CD4-positive, alpha-beta memory T cell (primary cell): ENCODE measurements at regions not wholly inside any gene's neighbourhood (a gene's known extent, or its start where the extent isn't known, plus 50 kb on each side); places are given as distances from the start of the nearest gene placed in this dataset.
A peak's percentile ranks its signal among the peaks of the same experiment; 100 is the strongest.

Source experiments
- CTCF ChIA-PET: fragments of 350-600 bp; sonication (Branson Sonifier 250); formaldehyde crosslinking; loops from one replicate; lab custom pipeline; 2021; ENCODE audit warnings: inconsistent platforms; ENCODE audit not compliant: partially characterized antibody; lab: Charles Lee
- POLR2A ChIA-PET: fragments of 350-600 bp; sonication (Branson Sonifier 250); formaldehyde crosslinking; loops from one replicate; lab custom pipeline; 2021; ENCODE audit not compliant: partially characterized antibody; lab: Charles Lee
- DNase-seq, 5 donors: peaks; one replicate each; pipeline versions ENCODE4 v3.0.0 to v3.0.0-alpha.2; 2020 to 2022; ENCODE audit warnings: mixed read lengths in 1 of 5
- H3K27ac ChIP-seq: one replicate; pipeline ENCODE4 v1.7.0; 2013; ENCODE audit warnings: low read depth, low read length
- H3K27me3 ChIP-seq: 2 replicates; pipeline ENCODE4 v1.7.0; 2013; ENCODE audit warnings: mild to moderate bottlenecking, low read length, moderate library complexity; ENCODE audit not compliant: insufficient read depth
- H3K36me3 ChIP-seq: 2 replicates; pipeline ENCODE4 v1.7.0; 2013; ENCODE audit warnings: mild to moderate bottlenecking, low read length, moderate library complexity; ENCODE audit not compliant: insufficient read depth
- H3K4me1 ChIP-seq: 2 replicates; pipeline ENCODE4 v1.7.0; 2013; ENCODE audit warnings: mild to moderate bottlenecking, low read length, moderate library complexity; ENCODE audit not compliant: insufficient read depth
- H3K4me3 ChIP-seq, 2 donors: one replicate each; pipeline ENCODE4 v1.7.0; 2013; ENCODE audit warnings: low read length in 2 of 2, mild to moderate bottlenecking in 1 of 2
- H3K9me3 ChIP-seq, 2 donors: one replicate each; pipeline ENCODE4 v1.7.0; 2013; ENCODE audit warnings: low read length in 2 of 2, control low read depth in 1 of 2; ENCODE audit not compliant: control insufficient read depth in 1 of 2
- H3K27ac Mint-ChIP-seq, 7 donors: one replicate each; pipeline ENCODE4 v1.8.0; 2020 to 2021; ENCODE audit warnings: mixed read lengths in 7 of 7, mild to moderate bottlenecking in 6 of 7, inconsistent platforms in 3 of 7, moderate library complexity in 3 of 7
- H3K27me3 Mint-ChIP-seq, 2 donors: one replicate each; pipeline ENCODE4 v1.8.0; 2020 to 2021; ENCODE audit warnings: mixed read lengths in 2 of 2
- H3K36me3 Mint-ChIP-seq, 2 donors: one replicate each; pipeline ENCODE4 v1.8.0; 2020 to 2021; ENCODE audit warnings: mixed read lengths in 2 of 2, inconsistent platforms in 1 of 2, mild to moderate bottlenecking in 1 of 2
- H3K4me1 Mint-ChIP-seq, 4 donors: one replicate each; pipeline ENCODE4 v1.8.0; 2020 to 2021; ENCODE audit warnings: mixed read lengths in 4 of 4, mild to moderate bottlenecking in 1 of 4
- H3K4me3 Mint-ChIP-seq, 8 donors: one replicate each; pipeline ENCODE4 v1.8.0; 2020 to 2021; ENCODE audit warnings: mixed read lengths in 8 of 8, mild to moderate bottlenecking in 7 of 8, moderate library complexity in 6 of 8, inconsistent platforms in 3 of 8
- H3K9me3 Mint-ChIP-seq, 8 donors: one replicate each; pipeline ENCODE4 v1.8.0; 2020 to 2021; ENCODE audit warnings: mixed read lengths in 8 of 8, mild to moderate bottlenecking in 5 of 8, inconsistent platforms in 3 of 8, moderate library complexity in 1 of 8
- intact Hi-C: fragments of 100-400 bp; cut with micrococcal nuclease; formaldehyde crosslinking; loops from one replicate; pipeline ENCODE4 v1.15.1; 2023

GRCh38 chr6:37113976-37114375 lies 56.0 kb upstream of the PIM1 start:
- ChIA-PET CTCF (no interaction called here), POLR2A (no interaction called here)
- Mint-ChIP-seq H3K36me3 (no peaks in the 10 kb centered on the region), H3K9me3 (peaks cover 0 to 1% (median 0%) of the 10 kb centered on the region in 8 donors), H3K4me1 (peaks cover 0 to 7% (median under 1%) of the 10 kb centered on the region in 4 donors), H3K4me3 (no peak overlapping the region), H3K27me3 (no peaks in the 10 kb centered on the region), H3K27ac (no peak overlapping the region)
- Histone ChIP-seq H3K27me3 (peaks cover 4% of the 10 kb centered on the region), H3K36me3 (no peaks in the 10 kb centered on the region), H3K4me1 (no peaks in the 10 kb centered on the region), H3K4me3 (no peak overlapping the region), H3K9me3 (no peaks in the 10 kb centered on the region), H3K27ac (no peak overlapping the region)
- intact Hi-C loops = no loop called here
- no peak for DNase-seq

DNA sequence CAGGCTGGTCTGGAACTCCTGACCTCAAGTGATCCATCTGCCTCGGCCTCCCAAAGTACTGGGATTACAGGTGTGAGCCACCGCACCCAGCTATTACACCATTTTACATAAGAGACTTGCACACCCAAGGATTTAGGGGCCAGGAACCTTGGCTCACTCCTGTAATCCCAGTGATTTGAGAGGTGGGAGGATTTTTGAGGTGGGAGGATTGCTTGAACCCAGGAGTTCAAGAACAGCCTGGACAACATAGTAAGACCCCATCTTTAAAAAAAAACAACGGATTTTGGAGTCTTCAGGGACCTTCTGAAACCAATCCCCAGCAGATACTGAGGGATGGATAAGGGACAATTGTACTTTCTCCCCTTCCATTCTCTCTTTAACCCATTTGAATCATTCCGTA lies 55.3 kb upstream of the PIM1 start:
- no peaks in the 10 kb centered on the region for H3K9me3 ChIP-seq
- ChIA-PET CTCF (interaction anchor here (1.2 to 1.5 kb wide), 2 partner anchors 20 to 63 kb away, joined by 3 to 4 read pairs; no protein-coding TSS in a partner anchor), POLR2A (no interaction called here)

DNA sequence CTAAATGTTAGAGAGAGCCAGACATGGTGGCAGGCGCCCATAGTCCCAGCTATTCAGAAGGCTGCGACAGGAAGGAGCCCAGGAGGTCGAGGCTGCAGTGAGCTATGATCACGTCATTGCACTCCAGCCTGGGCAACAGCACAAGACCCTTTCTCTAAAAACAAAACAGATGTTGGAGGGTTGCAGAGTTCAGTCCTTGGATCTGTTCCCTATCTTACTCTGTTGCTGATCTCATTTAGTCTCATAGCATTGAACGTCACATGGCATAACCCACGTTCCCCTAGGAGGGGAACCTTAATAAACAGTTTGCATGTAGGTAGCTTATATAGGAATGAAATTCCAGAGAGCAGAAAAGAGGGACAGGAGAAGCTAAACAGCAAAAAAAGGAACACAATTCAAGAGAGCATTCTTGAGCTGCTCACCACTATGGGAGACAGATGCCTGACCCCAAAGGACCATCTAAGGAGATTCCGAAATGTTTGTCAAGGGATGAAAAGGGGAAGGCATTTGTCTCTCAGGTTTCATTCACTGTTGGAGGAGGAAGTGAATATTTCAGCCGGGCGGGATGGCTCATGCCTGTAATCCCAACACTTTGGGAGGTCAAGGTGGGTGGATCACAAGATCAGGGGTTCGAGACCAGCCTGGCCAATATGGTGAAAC lies 54.6 kb upstream of the PIM1 start:
- Mint-ChIP-seq H3K4me1 (peaks cover 4 to 6% (median 4%) of the 10 kb centered on the region in 4 donors), H3K36me3 (no peaks in the 10 kb centered on the region), H3K9me3 (peaks cover 0 to 1% (median 0%) of the 10 kb centered on the region in 8 donors), H3K27ac (peak overlapping the region in 1 of 7 donors; percentile 23), H3K4me3 (no peak overlapping the region), H3K27me3 (no peaks in the 10 kb centered on the region)
- intact Hi-C loops = no loop called here
- no peaks in the 10 kb centered on the region for H3K4me1 ChIP-seq
- POLR2A ChIA-PET = no interaction called here
- no peaks in the 10 kb centered on the region for H3K36me3 ChIP-seq
- peaks cover 4% of the 10 kb centered on the region for H3K27me3 ChIP-seq
- CTCF ChIA-PET = interaction anchor here (1.2 to 1.5 kb wide), 2 partner anchors 19 to 64 kb away, joined by 3 to 4 read pairs; no protein-coding TSS in a partner anchor
- no peak for DNase-seq
- H3K4me3 ChIP-seq = no peak overlapping the region
- no peaks in the 10 kb centered on the region for H3K9me3 ChIP-seq
- no peak overlapping the region for H3K27ac ChIP-seq

More for the DNA sequence above, 55.3 kb upstream of the PIM1 start:
- Histone ChIP-seq H3K27ac (no peak overlapping the region), H3K36me3 (no peaks in the 10 kb centered on the region), H3K27me3 (peaks cover 4% of the 10 kb centered on the region), H3K4me3 (no peak overlapping the region), H3K4me1 (no peaks in the 10 kb centered on the region)
- H3K9me3 Mint-ChIP-seq = peaks cover 0 to 1% (median 0%) of the 10 kb centered on the region in 8 donors
- H3K36me3 Mint-ChIP-seq = no peaks in the 10 kb centered on the region
- intact Hi-C loops = no loop called here
- peaks cover 4 to 11% (median 4%) of the 10 kb centered on the region in 4 donors for H3K4me1 Mint-ChIP-seq
- H3K27ac Mint-ChIP-seq = no peak overlapping the region
- no peak overlapping the region for H3K4me3 Mint-ChIP-seq
- no peaks in the 10 kb centered on the region for H3K27me3 Mint-ChIP-seq
- no peak for DNase-seq

GRCh38 chr6:37116326-37116725 lies 53.6 kb upstream of the PIM1 start:
- H3K27me3 Mint-ChIP-seq = no peaks in the 10 kb centered on the region
- POLR2A ChIA-PET = no interaction called here
- Histone ChIP-seq H3K4me3 (no peak overlapping the region), H3K27ac (no peak overlapping the region), H3K27me3 (no peaks in the 10 kb centered on the region), H3K4me1 (no peaks in the 10 kb centered on the region), H3K9me3 (no peaks in the 10 kb centered on the region), H3K36me3 (no peaks in the 10 kb centered on the region)
- intact Hi-C loops = no loop called here
- H3K27ac Mint-ChIP-seq = no peak overlapping the region
- H3K36me3 Mint-ChIP-seq = no peaks in the 10 kb centered on the region
- CTCF ChIA-PET = no interaction called here
- no peak for DNase-seq
- H3K4me1 Mint-ChIP-seq = peaks cover 4% of the 10 kb centered on the region in 4 donors
- H3K9me3 Mint-ChIP-seq = peaks cover 0 to 1% (median 0%) of the 10 kb centered on the region in 8 donors
- no peak overlapping the region for H3K4me3 Mint-ChIP-seq

DNA sequence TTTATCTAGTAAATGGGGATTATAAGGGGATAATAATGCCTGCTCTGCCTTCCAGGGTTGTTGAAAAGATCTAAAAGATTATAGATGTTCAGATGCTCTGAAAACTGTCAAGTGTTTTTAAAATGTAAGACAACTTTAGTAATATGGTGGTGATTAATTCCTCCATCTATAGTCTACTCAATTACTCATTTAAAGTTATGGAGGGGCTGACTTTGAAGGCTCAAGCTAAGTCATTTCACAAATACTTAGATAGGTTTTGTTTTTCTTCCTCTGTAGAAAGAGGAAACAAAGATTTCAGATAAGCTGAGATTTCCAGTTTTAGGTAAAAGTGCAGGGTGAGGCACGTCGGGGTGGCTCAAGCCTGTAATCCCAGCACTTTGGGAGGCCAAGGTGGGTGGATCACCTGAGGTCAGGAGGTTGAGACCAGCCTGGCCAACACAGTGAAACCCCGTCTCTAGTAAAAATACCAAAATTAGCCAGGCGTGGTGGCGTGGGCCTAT lies 50.5 kb upstream of the PIM1 start:
- ChIA-PET POLR2A (no interaction called here), CTCF (interaction anchor here (0.9 kb wide), 2 partner anchors 17 to 18 kb away, joined by 3 to 4 read pairs; no protein-coding TSS in a partner anchor)
- Mint-ChIP-seq H3K9me3 (no peaks in the 10 kb centered on the region), H3K27ac (peak overlapping the region in 1 of 7 donors; percentile 25), H3K4me1 (peaks cover 4% of the 10 kb centered on the region in 4 donors), H3K4me3 (no peak overlapping the region), H3K27me3 (no peaks in the 10 kb centered on the region), H3K36me3 (no peaks in the 10 kb centered on the region)
- Histone ChIP-seq H3K4me1 (no peaks in the 10 kb centered on the region), H3K27ac (no peak overlapping the region), H3K9me3 (no peaks in the 10 kb centered on the region), H3K36me3 (no peaks in the 10 kb centered on the region), H3K4me3 (no peak overlapping the region), H3K27me3 (no peaks in the 10 kb centered on the region)
- intact Hi-C loops = no loop called here
- DNase-seq = no peak
